H1 (cell line): ENCODE measurements at regions not wholly inside any gene's neighbourhood (a gene's known extent, or its start where the extent isn't known, plus 50 kb on each side); places are given as distances from the start of the nearest gene placed in this dataset.

Experiments
- CTCF ChIA-PET: fragments of 300-600 bp; sonication (Branson Sonifier 250); formaldehyde crosslinking; loops from one replicate; lab custom pipeline; 2021; ENCODE audit not compliant: partially characterized antibody; lab: Charles Lee
- POLR2A ChIA-PET: fragments of 300-600 bp; sonication (Branson Sonifier 250); formaldehyde crosslinking; loops from one replicate; lab custom pipeline; 2021; ENCODE audit warnings: inconsistent platforms; ENCODE audit not compliant: partially characterized antibody; lab: Charles Lee
- DNase-seq, 2 experiments: peaks; one replicate each; pipeline versions ENCODE4 v3.0.0 to v3.0.0-alpha.2; 2010 to 2022; ENCODE audit warnings: low spot score in 2 of 2, low read depth in 1 of 2, mixed read lengths in 1 of 2
- FAIRE-seq: peaks from 2 replicates; lab custom pipeline; 2011; peaks lifted over from hg19 to GRCh38; lab: Jason Lieb, UNC
- H2AFZ ChIP-seq: 2 replicates; pipeline ENCODE4 v1.8.1; 2012; ENCODE audit warnings: low read length, inconsistent platforms
- H2AK5ac ChIP-seq: 2 replicates; pipeline ENCODE4 v1.6.1; 2013; ENCODE audit warnings: low read depth, low read length
- H2BK120ac ChIP-seq: replicated peaks from 2 replicates; pipeline ENCODE3; 2013; ENCODE audit warnings: low read depth, low read length, inconsistent platforms
- H2BK12ac ChIP-seq: 2 replicates; pipeline ENCODE4 v1.6.1; 2013; ENCODE audit warnings: low read depth, low read length
- H2BK15ac ChIP-seq: 2 replicates; pipeline ENCODE4 v1.6.1; 2013; ENCODE audit warnings: low read length
- H2BK20ac ChIP-seq: 2 replicates; pipeline ENCODE4 v1.6.1; 2013; ENCODE audit warnings: low read length
- H2BK5ac ChIP-seq: 2 replicates; pipeline ENCODE4 v1.6.1; 2013; ENCODE audit warnings: low read depth, low read length
- H3K14ac ChIP-seq: 2 replicates; pipeline ENCODE4 v1.6.1; 2013; ENCODE audit warnings: inconsistent platforms; ENCODE audit not compliant: insufficient read length
- H3K18ac ChIP-seq: 2 replicates; pipeline ENCODE4 v1.6.1; 2013; ENCODE audit warnings: low read length; ENCODE audit errors: extremely low read depth
- H3K23ac ChIP-seq: 2 replicates; pipeline ENCODE4 v1.6.1; 2013; ENCODE audit warnings: inconsistent platforms; ENCODE audit not compliant: insufficient read length
- H3K23me2 ChIP-seq: 2 replicates; pipeline ENCODE4 v1.6.1; 2013; ENCODE audit warnings: low read depth, low read length
- H3K27ac ChIP-seq: 2 replicates; pipeline ENCODE4 v1.6.1; 2011; ENCODE audit warnings: low read depth, low read length, inconsistent platforms
- H3K27me3 ChIP-seq, 4 experiments: replicated peaks in 1 of 4; 1 replicate in 1 of 4; 2 replicates in 3 of 4; pipeline versions ENCODE4 v1.6.1 to v1.8.1; 2011 to 2013; ENCODE audit warnings: low read length in 3 of 4, mild to moderate bottlenecking in 3 of 4, inconsistent platforms in 2 of 4, mixed read lengths in 2 of 4, moderate library complexity in 1 of 4; ENCODE audit not compliant: control insufficient read depth in 3 of 4, insufficient read depth in 3 of 4; ENCODE audit errors: extremely low read depth in 1 of 4
- H3K36me3 ChIP-seq, 4 experiments: 2 replicates each; pipeline versions ENCODE4 v1.6.1 to v1.8.1; 2011 to 2013; ENCODE audit warnings: mild to moderate bottlenecking in 4 of 4, low read length in 3 of 4, moderate library complexity in 2 of 4, control low read depth in 1 of 4, inconsistent platforms in 1 of 4; ENCODE audit not compliant: insufficient read depth in 4 of 4, control insufficient read depth in 2 of 4
- H3K4ac ChIP-seq: replicated peaks from 2 replicates; pipeline ENCODE3; 2013; ENCODE audit warnings: low read length, low read depth, mixed read lengths, inconsistent platforms; ENCODE audit not compliant: insufficient read length
- H3K4me1 ChIP-seq, 4 experiments: replicated peaks in 1 of 4; 1 replicate in 1 of 4; 2 replicates in 3 of 4; pipeline versions ENCODE4 v1.6.1 to v1.8.1; 2011 to 2013; ENCODE audit warnings: low read length in 3 of 4, inconsistent platforms in 2 of 4, mixed read lengths in 1 of 4; ENCODE audit not compliant: insufficient read depth in 4 of 4, control insufficient read depth in 3 of 4
- H3K4me2 ChIP-seq, 2 experiments: 2 replicates each; pipeline versions ENCODE4 v1.6.1 to v1.8.1; 2011 to 2013; ENCODE audit warnings: low read depth in 2 of 2, low read length in 2 of 2, control low read depth in 1 of 2, inconsistent platforms in 1 of 2, mild to moderate bottlenecking in 1 of 2; ENCODE audit not compliant: insufficient read depth in 1 of 2
- H3K4me3 ChIP-seq, 4 experiments: fragments of 200-600, 300-600 bp in 1 of 4; sonication (generic), shearing (Covaris generic), sonication (Bioruptor Twin) in 1 of 4; 2 replicates each; pipeline versions ENCODE4 v1.5.1 to v1.8.1; 2011 to 2016; ENCODE audit warnings: low read length in 4 of 4, low read depth in 3 of 4, control low read depth in 2 of 4, inconsistent platforms in 2 of 4, mild to moderate bottlenecking in 2 of 4, mixed read lengths in 1 of 4, moderate library complexity in 1 of 4; ENCODE audit not compliant: insufficient read depth in 2 of 4; ENCODE audit errors: extremely low read depth in 1 of 4
- H3K56ac ChIP-seq: replicated peaks from 2 replicates; pipeline ENCODE3; 2013; ENCODE audit warnings: low read depth, mild to moderate bottlenecking, mixed read lengths, low read length, inconsistent platforms; ENCODE audit not compliant: insufficient read length
- H3K79me1 ChIP-seq: 2 replicates; pipeline ENCODE4 v1.6.1; 2013; ENCODE audit warnings: low read depth, low read length, control low read depth
- H3K79me2 ChIP-seq, 2 experiments: 2 replicates each; pipeline versions ENCODE4 v1.6.1 to v1.8.1; 2012 to 2013; ENCODE audit warnings: low read length in 2 of 2, mild to moderate bottlenecking in 2 of 2, inconsistent platforms in 1 of 2; ENCODE audit not compliant: insufficient read depth in 2 of 2, control insufficient read depth in 1 of 2
- H3K9ac ChIP-seq, 4 experiments: replicated peaks in 1 of 4; 1 replicate in 1 of 4; 2 replicates in 3 of 4; pipeline versions ENCODE4 v1.6.1 to v1.8.1; 2011 to 2013; ENCODE audit warnings: low read depth in 3 of 4, low read length in 3 of 4, control low read depth in 2 of 4, mild to moderate bottlenecking in 2 of 4, moderate library complexity in 2 of 4, inconsistent platforms in 1 of 4; ENCODE audit errors: extremely low read depth in 1 of 4
- H3K9me3 ChIP-seq, 2 experiments: 2 replicates each; pipeline versions ENCODE4 v1.6.1 to v1.8.1; 2012 to 2013; ENCODE audit warnings: mild to moderate bottlenecking in 2 of 2, moderate library complexity in 2 of 2, control low read depth in 1 of 2, inconsistent platforms in 1 of 2, low read depth in 1 of 2, low read length in 1 of 2, mixed read lengths in 1 of 2; ENCODE audit not compliant: insufficient read depth in 2 of 2
- H4K20me1 ChIP-seq, 2 experiments: replicated peaks in 1 of 2; 2 replicates each; pipeline versions ENCODE3 to v1.8.1; 2011 to 2013; ENCODE audit warnings: inconsistent platforms in 2 of 2, low read length in 2 of 2, mild to moderate bottlenecking in 1 of 2; ENCODE audit not compliant: insufficient read depth in 2 of 2, control insufficient read depth in 1 of 2
- H4K5ac ChIP-seq: 2 replicates; pipeline ENCODE4 v1.6.1; 2013; ENCODE audit warnings: low read length, low read depth, mixed read lengths, inconsistent platforms; ENCODE audit not compliant: insufficient read length
- H4K8ac ChIP-seq: 2 replicates; pipeline ENCODE4 v1.8.0; 2013; ENCODE audit warnings: mild to moderate bottlenecking, moderate library complexity, low read length, inconsistent platforms; ENCODE audit not compliant: insufficient read depth; ENCODE audit errors: extremely low read depth
- H4K91ac ChIP-seq: replicated peaks from 2 replicates; pipeline ENCODE3; 2013; ENCODE audit warnings: low read length, mixed read lengths, inconsistent platforms; ENCODE audit not compliant: insufficient read length
- NANOG ChIP-seq: IDR thresholded peaks from 2 replicates; pipeline ENCODE4 v1.6.1; 2011; ENCODE audit warnings: low read length, low read depth, mild to moderate bottlenecking, inconsistent platforms; ENCODE audit not compliant: insufficient read depth, poor library complexity, severe bottlenecking
- WGBS, 2 experiments: shearing (Covaris generic) in 1 of 2; methylation state at CpG; one replicate each; pipeline versions ENCODE4 v1.1.6 to v1.1.7; 2013 to 2015; ENCODE audit warnings: low lambda C conversion rate in 2 of 2, mixed read lengths in 2 of 2, inconsistent platforms in 1 of 2, low coverage in 1 of 2, missing lambda C conversion rate in 1 of 2; ENCODE audit not compliant: insufficient replicate concordance in 2 of 2, insufficient coverage in 1 of 2, insufficient read length in 1 of 2; ENCODE audit errors: extremely low coverage in 1 of 2, missing lambda C conversion rate in 1 of 2; 5-methylcytosine and 5-hydroxymethylcytosine counted together

- no peak overlapping the region for H3K14ac ChIP-seq
- H4K91ac ChIP-seq, result no peak overlapping the region
- no peak overlapping the region for H3K56ac ChIP-seq
- no peaks in the 10 kb centered on the region for H3K27me3 ChIP-seq
- no peak overlapping the region for H3K4ac ChIP-seq
- DNase-seq (no peak), FAIRE-seq (no peak)
- H3K27ac ChIP-seq, result no peak overlapping the region
- no peaks in the 10 kb centered on the region for H3K79me1 ChIP-seq
- WGBS, 2 experiments, result 92% methylated on average over 9 of the region's 9 CpGs; no CpG with 5 or more reads in 1 of the 2 experiments
- no peaks in the 10 kb centered on the region; a peak in 2 of 7 replicates for H3K4me1 ChIP-seq
- no peak overlapping the region for H2AFZ ChIP-seq
- H3K4me2 ChIP-seq, result no peak overlapping the region
- H2BK120ac ChIP-seq, result no peak overlapping the region
- H2BK15ac ChIP-seq, result no peak overlapping the region
- ChIA-PET CTCF (interaction anchor here (1.0 to 1.6 kb wide), 3 partner anchors 11 to 33 kb away, joined by 3 to 5 read pairs (median 4); no protein-coding TSS in a partner anchor), POLR2A (interaction anchor here (0.8 to 0.9 kb wide), 2 partner anchors 12 to 21 kb away, joined by 3 to 4 read pairs; no protein-coding TSS in a partner anchor)
- H3K9ac ChIP-seq, result no peak overlapping the region
- no peak overlapping the region for H3K18ac ChIP-seq
- no peak overlapping the region for H2BK5ac ChIP-seq
- H2BK20ac ChIP-seq, result no peak overlapping the region
- H3K4me3 ChIP-seq, result no peak overlapping the region
- H2BK12ac ChIP-seq, result no peak overlapping the region
- H3K23ac ChIP-seq, result no peak overlapping the region
- H4K20me1 ChIP-seq, result no peaks in the 10 kb centered on the region
- H4K5ac ChIP-seq, result no peak overlapping the region
- no peak overlapping the region; the same call in 1 of the 2 replicates for H2AK5ac ChIP-seq
- no peaks in the 10 kb centered on the region for H3K36me3 ChIP-seq
- no peaks in the 10 kb centered on the region for H3K9me3 ChIP-seq
- peak overlapping the region; percentile 28; the same call in 1 of the 2 replicates for H4K8ac ChIP-seq
- no peaks in the 10 kb centered on the region for H3K23me2 ChIP-seq
- TF ChIP-seq NANOG, result no peak
- H3K79me2 ChIP-seq, result peaks cover 0 to 17% of the 10 kb centered on the region in 2 experiments; a peak in 1 of 4 replicates
Observed at GRCh38 chr16:14322186-14322585, 251.1 kb downstream of the MRTFB start.
